Spleen (tissue), 11 donors: ENCODE measurements at regions not wholly inside any gene's neighbourhood (a gene's known extent, or its start where the extent isn't known, plus 50 kb on each side); places are given as distances from the start of the nearest gene placed in this dataset.

ENCODE experiments used
- DNase-seq: peaks from one replicate; pipeline ENCODE4 v3.0.0-alpha.2; 2020
- H3K27ac ChIP-seq, 8 donors: fragments of 200-600 bp; sonication (generic) in 7 of 8; 1 replicate in 4 of 8; 2 replicates in 4 of 8; pipeline versions ENCODE4 v1.5.0 to v1.8.0; 2016 to 2021; ENCODE audit warnings: inconsistent platforms in 4 of 8, mild to moderate bottlenecking in 4 of 8, moderate library complexity in 1 of 8
- H3K27me3 ChIP-seq, 7 donors: fragments of 200-600 bp; sonication (generic) in 6 of 7; replicated peaks in 1 of 7; 1 replicate in 4 of 7; 2 replicates in 3 of 7; pipeline versions ENCODE4 v1.5.0 to v1.8.0; 2016 to 2021; ENCODE audit warnings: inconsistent platforms in 3 of 7, mild to moderate bottlenecking in 1 of 7
- H3K36me3 ChIP-seq, 6 donors: fragments of 200-600 bp; sonication (generic) in 5 of 6; 1 replicate in 4 of 6; 2 replicates in 2 of 6; pipeline versions ENCODE4 v1.5.0 to v1.8.0; 2016 to 2021; ENCODE audit warnings: inconsistent platforms in 2 of 6
- H3K4me1 ChIP-seq, 6 donors: fragments of 200-600 bp; sonication (generic) in 5 of 6; 1 replicate in 3 of 6; 2 replicates in 3 of 6; pipeline versions ENCODE4 v1.5.0 to v1.8.0; 2016 to 2021; ENCODE audit warnings: inconsistent platforms in 3 of 6
- H3K4me3 ChIP-seq, 8 donors: fragments of 200-600 bp; sonication (generic) in 7 of 8; 1 replicate in 4 of 8; 2 replicates in 4 of 8; pipeline versions ENCODE4 v1.5.0 to v1.8.0; 2016 to 2021; ENCODE audit warnings: inconsistent platforms in 4 of 8, mild to moderate bottlenecking in 4 of 8, moderate library complexity in 2 of 8
- H3K9me3 ChIP-seq, 8 donors: fragments of 200-600 bp; sonication (generic) in 7 of 8; 1 replicate in 4 of 8; 2 replicates in 4 of 8; pipeline versions ENCODE4 v1.5.0 to v1.8.0; 2016 to 2021; ENCODE audit warnings: inconsistent platforms in 4 of 8
- POLR2A ChIP-seq, 3 donors: fragments of 450-650 bp; IDR thresholded peaks; one replicate each; pipeline ENCODE4 v1.5.1; 2017; ENCODE audit warnings: antibody characterized with exemption in 3 of 3, mild to moderate bottlenecking in 1 of 3
- POLR2AphosphoS5 ChIP-seq, 3 donors: sonication (generic); formaldehyde crosslinking; IDR thresholded peaks; one replicate each; pipeline ENCODE4 v1.5.1; 2017; ENCODE audit warnings: antibody characterized with exemption in 3 of 3
- WGBS, 5 donors: extraction: QIAGEN DNeasy Blood & Tissue Kit in 3 of 5; methylation state at CpG; one replicate each; pipeline versions ENCODE4 v1.1.5 to v1.1.7; 2013 to 2018; 5-methylcytosine and 5-hydroxymethylcytosine counted together
- intact Hi-C: fragments of 100-400 bp; cut with DNase I; formaldehyde crosslinking; loops from one replicate; pipeline ENCODE4 v1.15.0; 2023; ENCODE audit warnings: low total_unique reads
- TF ChIP-seq, protein P1 (sequence below), 11 experiments: fragments of 200-600 bp in 7 of 11; fragments of 450-650 bp in 4 of 11; sonication (generic) in 4 of 11; IDR thresholded peaks in 8 of 11; conservative IDR thresholded peaks in 3 of 11; 1 replicate in 7 of 11; 2 replicates in 4 of 11; pipeline versions ENCODE4 v1.4.0 to v1.8.0; 2016 to 2021; ENCODE audit warnings: antibody characterized with exemption in 11 of 11, inconsistent platforms in 4 of 11, mild to moderate bottlenecking in 1 of 11
- donor health status: healthy with polysubstance abuse.
- donor health status: DM: no; HTN: no; CAD: no; lungs with moderate emphysema.
- donor health status: DM: no; HTN: no; CAD: no.
- donor health status: Bipolar disorder and iron deficiency.
- donor health status: healthy.
- donor health status: DM: no; HTN: no; CAD: no.
- donor health status: DM: yes; HTN: yes; CAD: no.

DNA sequence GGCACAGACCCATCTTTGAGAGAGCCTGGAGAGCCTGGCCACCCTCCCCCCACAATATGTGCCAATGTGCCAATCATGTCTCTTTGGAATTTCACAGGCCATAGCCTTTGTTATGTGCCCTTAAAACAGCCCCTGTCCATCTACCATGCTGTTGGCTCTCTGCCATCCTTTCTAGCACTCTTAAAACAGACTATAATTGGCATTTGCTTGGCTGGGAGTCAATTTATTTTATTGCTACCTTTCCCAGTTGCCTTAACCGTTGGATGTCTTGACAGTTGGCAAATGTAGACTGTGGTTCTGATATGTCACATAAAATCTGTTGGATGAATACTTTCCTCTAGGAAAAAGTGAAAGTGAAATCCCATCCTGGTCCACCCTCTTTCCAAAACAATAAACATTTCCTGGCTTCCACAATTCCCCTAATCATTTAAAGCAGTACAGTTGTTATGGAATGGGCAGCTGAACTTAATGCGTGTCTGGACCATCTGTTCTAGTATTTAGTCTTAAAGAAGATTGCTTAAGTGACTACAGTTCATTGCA, 394.0 kb downstream of the KCNJ2 start:
- no peaks in the 10 kb centered on the region for H3K27me3 ChIP-seq
- intact Hi-C loops = no loop called here
- TF ChIP-seq POLR2AphosphoS5 (IDR thresholded peaks at IDR 0.05) = no peak
- TF ChIP-seq, protein P1, sequence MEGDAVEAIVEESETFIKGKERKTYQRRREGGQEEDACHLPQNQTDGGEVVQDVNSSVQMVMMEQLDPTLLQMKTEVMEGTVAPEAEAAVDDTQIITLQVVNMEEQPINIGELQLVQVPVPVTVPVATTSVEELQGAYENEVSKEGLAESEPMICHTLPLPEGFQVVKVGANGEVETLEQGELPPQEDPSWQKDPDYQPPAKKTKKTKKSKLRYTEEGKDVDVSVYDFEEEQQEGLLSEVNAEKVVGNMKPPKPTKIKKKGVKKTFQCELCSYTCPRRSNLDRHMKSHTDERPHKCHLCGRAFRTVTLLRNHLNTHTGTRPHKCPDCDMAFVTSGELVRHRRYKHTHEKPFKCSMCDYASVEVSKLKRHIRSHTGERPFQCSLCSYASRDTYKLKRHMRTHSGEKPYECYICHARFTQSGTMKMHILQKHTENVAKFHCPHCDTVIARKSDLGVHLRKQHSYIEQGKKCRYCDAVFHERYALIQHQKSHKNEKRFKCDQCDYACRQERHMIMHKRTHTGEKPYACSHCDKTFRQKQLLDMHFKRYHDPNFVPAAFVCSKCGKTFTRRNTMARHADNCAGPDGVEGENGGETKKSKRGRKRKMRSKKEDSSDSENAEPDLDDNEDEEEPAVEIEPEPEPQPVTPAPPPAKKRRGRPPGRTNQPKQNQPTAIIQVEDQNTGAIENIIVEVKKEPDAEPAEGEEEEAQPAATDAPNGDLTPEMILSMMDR (IDR thresholded peaks at IDR 0.05 in 8 of 11, conservative IDR thresholded peaks at IDR 0.05 in 3 of 11) = no peak
- TF ChIP-seq POLR2A (IDR thresholded peaks at IDR 0.05) = no peak
- no peak for DNase-seq
- peak overlapping the region in 2 of 8 donors; percentile 6 to 19 for H3K27ac ChIP-seq
- H3K4me1 ChIP-seq = no peaks in the 10 kb centered on the region
- peak overlapping the region in 1 of 8 donors; percentile 30 for H3K4me3 ChIP-seq
- no peaks in the 10 kb centered on the region for H3K36me3 ChIP-seq
- WGBS, 5 donors = 39 to 59% (median 57%) methylated on average over 2 of the region's 2 CpGs
- H3K9me3 ChIP-seq = no peaks in the 10 kb centered on the region

DNA sequence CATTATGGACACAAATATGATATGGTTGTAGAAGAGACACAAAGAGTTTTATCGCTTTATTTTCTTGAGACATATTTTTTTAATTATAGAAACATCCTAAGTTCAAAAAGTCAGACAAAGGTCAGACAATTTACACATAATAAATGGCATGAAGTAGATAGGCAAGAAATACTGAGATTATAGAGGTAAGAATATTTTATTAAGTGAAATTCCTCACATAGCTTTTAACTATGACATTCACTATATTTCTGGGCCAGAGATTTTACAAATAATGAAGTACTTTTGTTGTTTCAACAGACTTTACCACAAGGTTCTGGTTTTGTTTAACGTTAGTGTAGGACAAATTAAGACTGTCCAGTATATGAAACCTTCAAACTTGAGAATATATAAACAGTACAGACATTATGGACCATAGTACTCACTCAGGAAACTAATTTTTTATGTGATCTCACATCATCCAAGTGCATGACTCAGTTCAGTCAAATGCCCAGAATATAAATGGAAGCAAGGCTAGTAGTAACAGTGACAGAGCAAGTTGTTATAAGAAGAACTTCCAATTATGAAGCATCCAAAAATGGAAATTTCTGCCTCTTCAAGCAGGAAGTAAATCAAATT, 394.8 kb downstream of the KCNJ2 start:
- DNase-seq = no peak
- Histone ChIP-seq H3K4me3 (no peak overlapping the region), H3K27me3 (no peaks in the 10 kb centered on the region), H3K27ac (peak overlapping the region in 1 of 8 donors; percentile 19), H3K9me3 (no peaks in the 10 kb centered on the region), H3K4me1 (no peaks in the 10 kb centered on the region), H3K36me3 (no peaks in the 10 kb centered on the region)
- TF ChIP-seq POLR2AphosphoS5 (IDR thresholded peaks at IDR 0.05) (no peak), POLR2A (IDR thresholded peaks at IDR 0.05) (no peak)
- TF ChIP-seq, protein P1 (IDR thresholded peaks at IDR 0.05 in 8 of 11, conservative IDR thresholded peaks at IDR 0.05 in 3 of 11) = no peak
- WGBS, 5 donors = 84 to 90% (median 85%) methylated on average over 2 of the region's 2 CpGs
- intact Hi-C loops = no loop called here

DNA sequence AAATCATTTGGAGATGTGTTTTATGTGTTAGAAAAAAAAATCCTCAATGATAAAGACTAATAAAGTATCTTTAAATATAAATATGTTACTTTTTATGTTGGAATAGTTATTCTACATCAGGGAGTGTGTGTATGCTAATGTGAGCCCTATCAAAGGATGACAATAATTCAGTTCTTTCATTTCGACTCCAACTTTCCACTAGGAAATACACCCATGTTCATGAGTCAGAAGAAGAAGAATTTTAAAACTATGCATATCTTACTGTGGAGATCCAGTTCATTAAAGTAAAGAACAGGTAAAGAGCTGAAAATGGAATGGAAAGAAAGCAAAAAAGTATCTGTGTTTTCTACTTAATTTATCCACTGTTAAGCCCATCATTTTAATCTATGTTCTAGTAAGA, 399.8 kb downstream of the KCNJ2 start:
- DNase-seq = no peak
- Histone ChIP-seq H3K27me3 (no peaks in the 10 kb centered on the region), H3K4me3 (no peak overlapping the region), H3K9me3 (no peaks in the 10 kb centered on the region), H3K36me3 (no peaks in the 10 kb centered on the region), H3K27ac (no peak overlapping the region), H3K4me1 (no peaks in the 10 kb centered on the region)
- TF ChIP-seq, protein P1 (IDR thresholded peaks at IDR 0.05 in 8 of 11, conservative IDR thresholded peaks at IDR 0.05 in 3 of 11) = no peak
- WGBS, 5 donors = 69 to 95% (median 79%) methylated on average over 1 of the region's 1 CpG
- intact Hi-C loops = no loop called here

DNA sequence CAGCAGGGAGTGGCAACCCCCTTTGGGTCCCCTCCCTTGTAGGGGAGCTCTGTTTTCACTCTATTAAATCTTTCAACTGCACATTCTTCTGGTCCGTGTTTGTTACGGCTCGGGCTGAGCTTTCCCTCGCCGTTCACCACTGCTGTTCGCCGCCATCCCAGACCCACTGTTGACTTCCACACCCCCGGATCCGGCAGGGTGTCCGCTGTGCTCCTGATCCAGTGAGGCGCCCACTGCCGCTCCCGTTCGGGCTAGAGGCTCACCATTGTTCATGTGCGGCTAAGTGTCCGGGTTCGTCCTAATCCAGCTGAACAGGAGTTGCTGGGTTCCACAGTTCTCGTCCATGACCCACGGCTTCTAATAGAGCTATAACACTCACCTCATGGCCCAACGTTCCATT, 408.1 kb downstream of the KCNJ2 start:
- Histone ChIP-seq H3K36me3 (no peaks in the 10 kb centered on the region), H3K27ac (no peak overlapping the region), H3K4me3 (no peak overlapping the region), H3K9me3 (peaks cover 0 to 15% (median 0%) of the 10 kb centered on the region in 8 donors), H3K4me1 (no peaks in the 10 kb centered on the region), H3K27me3 (peaks cover 0 to 3% (median 0%) of the 10 kb centered on the region in 7 donors)
- intact Hi-C loops = no loop called here
- TF ChIP-seq, protein P1 (IDR thresholded peaks at IDR 0.05 in 8 of 11, conservative IDR thresholded peaks at IDR 0.05 in 3 of 11) = no peak
- no peak for TF ChIP-seq POLR2A (IDR thresholded peaks at IDR 0.05)
- no peak for TF ChIP-seq POLR2AphosphoS5 (IDR thresholded peaks at IDR 0.05)
- WGBS, 5 donors = 91 to 93% (median 92%) methylated on average over 20 of the region's 20 CpGs
- no peak for DNase-seq
